Suppressor macrophage (primary cell): ENCODE measurements at regions not wholly inside any gene's neighbourhood (a gene's known extent, or its start where the extent isn't known, plus 50 kb on each side); places are given as distances from the start of the nearest gene placed in this dataset.

ENCODE experiments used
- DNase-seq, 4 experiments: peaks; one replicate each; pipeline ENCODE4 v3.0.0-alpha.2; 2020 to 2022

- no peak for DNase-seq
Observed at GRCh38 chr13:47508527-47509228, 492.4 kb downstream of the SUCLA2 start.

- no peak for DNase-seq
Observed at GRCh38 chr13:47503475-47503874, 497.6 kb downstream of the SUCLA2 start.

- DNase-seq = no peak
Observed at GRCh38 chr13:47502166-47502565, 498.9 kb downstream of the SUCLA2 start.

GRCh38 chr13:47499358-47500150 is 501.5 kb downstream of the SUCLA2 start:
- peak; percentile 46 to 88 (median 74) for DNase-seq

- peak; percentile 46 to 63 (median 56) for DNase-seq
Observed at GRCh38 chr13:47484548-47484947, 516.5 kb downstream of the SUCLA2 start.

- no peak for DNase-seq
Observed at GRCh38 chr13:47481536-47481935, 519.5 kb downstream of the SUCLA2 start.

- DNase-seq = peak; percentile 21 to 67 (median 54)
Observed at GRCh38 chr13:47480951-47481350, 520.1 kb downstream of the SUCLA2 start.

- DNase-seq = no peak
Observed at GRCh38 chr13:47480121-47480520, 521.0 kb downstream of the SUCLA2 start.

GRCh38 chr13:47478985-47479384 is 522.1 kb downstream of the SUCLA2 start:
- DNase-seq = peak in 2 of 4 experiments; percentile 9 to 23

GRCh38 chr13:47475441-47475948 is 525.6 kb downstream of the SUCLA2 start:
- no peak for DNase-seq

- DNase-seq = no peak
Observed at GRCh38 chr13:47474839-47475238, 526.2 kb downstream of the SUCLA2 start.

GRCh38 chr13:47474326-47474725 is 526.7 kb downstream of the SUCLA2 start:
- no peak for DNase-seq

- no peak for DNase-seq
Observed at GRCh38 chr13:47472516-47472915, 528.6 kb downstream of the SUCLA2 start.

GRCh38 chr13:47463726-47464125 is 537.3 kb downstream of the SUCLA2 start:
- DNase-seq = no peak

GRCh38 chr13:47463002-47463401 is 538.1 kb downstream of the SUCLA2 start:
- no peak for DNase-seq

GRCh38 chr13:47461816-47462215 is 539.3 kb downstream of the SUCLA2 start:
- no peak for DNase-seq

GRCh38 chr13:47459512-47459911 is 541.6 kb downstream of the SUCLA2 start:
- DNase-seq = peak; percentile 35 to 69 (median 42)

GRCh38 chr13:47457626-47458025 is 543.4 kb downstream of the SUCLA2 start:
- DNase-seq = peak in 2 of 4 experiments; percentile 26 to 39

GRCh38 chr13:47455626-47456025 is 545.4 kb downstream of the SUCLA2 start:
- peak; percentile 58 to 86 (median 78) for DNase-seq

- DNase-seq = peak in 1 of 4 experiments; percentile 14
Observed at GRCh38 chr13:47454986-47455385, 546.1 kb downstream of the SUCLA2 start.

- DNase-seq = no peak
Observed at GRCh38 chr13:47437406-47437805, 540.6 kb upstream of the HTR2A start.

GRCh38 chr13:47433461-47434005 is 536.7 kb upstream of the HTR2A start:
- DNase-seq = no peak

- peak; percentile 65 to 87 (median 80) for DNase-seq
Observed at GRCh38 chr13:47426126-47426849, 529.4 kb upstream of the HTR2A start.
